ENCODE measurements at regions not wholly inside any gene's neighbourhood (a gene's known extent, or its start where the extent isn't known, plus 50 kb on each side); places are given as distances from the start of the nearest gene placed in this dataset.

DNA sequence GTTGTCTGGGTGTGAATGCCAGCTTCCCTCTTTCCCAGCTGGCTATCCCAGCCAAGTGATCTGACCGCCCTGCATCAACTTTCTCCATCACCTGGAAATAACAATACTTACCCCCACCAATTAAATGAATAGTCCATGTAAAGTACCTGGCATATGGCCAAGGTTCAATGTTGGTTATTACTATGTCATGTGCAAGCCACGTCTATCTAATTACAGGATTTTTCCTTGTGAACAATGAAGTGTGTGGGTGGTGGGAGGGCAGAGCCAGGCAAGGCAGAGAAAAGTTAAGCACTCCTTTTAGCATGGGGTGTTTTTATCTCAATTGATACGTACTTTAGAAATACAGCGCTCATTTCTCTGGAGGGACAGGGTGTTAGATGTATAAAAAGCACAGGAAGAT, 121.1 kb downstream of the NHLRC3 start:
- Mint-ChIP-seq H3K4me3 (ENCODE audit: unreplicated experiment) (no peak overlapping the region), H3K27me3 (ENCODE audit: unreplicated experiment) (no peaks in the 10 kb centered on the region), H3K4me1 (ENCODE audit: low read depth, unreplicated experiment) (no peaks in the 10 kb centered on the region), H3K36me3 (ENCODE audit: unreplicated experiment) (no peaks in the 10 kb centered on the region), H3K27ac (ENCODE audit: unreplicated experiment) (no peak overlapping the region), H3K9me3 (ENCODE audit: unreplicated experiment) (no peaks in the 10 kb centered on the region)
- no peak for DNase-seq
- TF ChIP-seq, protein P1, sequence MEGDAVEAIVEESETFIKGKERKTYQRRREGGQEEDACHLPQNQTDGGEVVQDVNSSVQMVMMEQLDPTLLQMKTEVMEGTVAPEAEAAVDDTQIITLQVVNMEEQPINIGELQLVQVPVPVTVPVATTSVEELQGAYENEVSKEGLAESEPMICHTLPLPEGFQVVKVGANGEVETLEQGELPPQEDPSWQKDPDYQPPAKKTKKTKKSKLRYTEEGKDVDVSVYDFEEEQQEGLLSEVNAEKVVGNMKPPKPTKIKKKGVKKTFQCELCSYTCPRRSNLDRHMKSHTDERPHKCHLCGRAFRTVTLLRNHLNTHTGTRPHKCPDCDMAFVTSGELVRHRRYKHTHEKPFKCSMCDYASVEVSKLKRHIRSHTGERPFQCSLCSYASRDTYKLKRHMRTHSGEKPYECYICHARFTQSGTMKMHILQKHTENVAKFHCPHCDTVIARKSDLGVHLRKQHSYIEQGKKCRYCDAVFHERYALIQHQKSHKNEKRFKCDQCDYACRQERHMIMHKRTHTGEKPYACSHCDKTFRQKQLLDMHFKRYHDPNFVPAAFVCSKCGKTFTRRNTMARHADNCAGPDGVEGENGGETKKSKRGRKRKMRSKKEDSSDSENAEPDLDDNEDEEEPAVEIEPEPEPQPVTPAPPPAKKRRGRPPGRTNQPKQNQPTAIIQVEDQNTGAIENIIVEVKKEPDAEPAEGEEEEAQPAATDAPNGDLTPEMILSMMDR (IDR thresholded peaks at IDR 0.05; ENCODE audit: partially characterized antibody, unreplicated experiment) = no peak

- no peak for DNase-seq
- no peak overlapping the region for H3K27ac Mint-ChIP-seq (ENCODE audit: unreplicated experiment)
- no peaks in the 10 kb centered on the region for H3K36me3 Mint-ChIP-seq (ENCODE audit: unreplicated experiment)
- H3K4me1 Mint-ChIP-seq (ENCODE audit: low read depth, unreplicated experiment) = no peaks in the 10 kb centered on the region
- no peak overlapping the region for H3K4me3 Mint-ChIP-seq (ENCODE audit: unreplicated experiment)
- no peaks in the 10 kb centered on the region for H3K27me3 Mint-ChIP-seq (ENCODE audit: unreplicated experiment)
- H3K9me3 Mint-ChIP-seq (ENCODE audit: unreplicated experiment) = no peaks in the 10 kb centered on the region
- TF ChIP-seq, protein P1 (IDR thresholded peaks at IDR 0.05; ENCODE audit: partially characterized antibody, unreplicated experiment) = no peak
These were observed 121.7 kb downstream of the NHLRC3 start for GRCh38 chr13:39159846-39160370.

DNA sequence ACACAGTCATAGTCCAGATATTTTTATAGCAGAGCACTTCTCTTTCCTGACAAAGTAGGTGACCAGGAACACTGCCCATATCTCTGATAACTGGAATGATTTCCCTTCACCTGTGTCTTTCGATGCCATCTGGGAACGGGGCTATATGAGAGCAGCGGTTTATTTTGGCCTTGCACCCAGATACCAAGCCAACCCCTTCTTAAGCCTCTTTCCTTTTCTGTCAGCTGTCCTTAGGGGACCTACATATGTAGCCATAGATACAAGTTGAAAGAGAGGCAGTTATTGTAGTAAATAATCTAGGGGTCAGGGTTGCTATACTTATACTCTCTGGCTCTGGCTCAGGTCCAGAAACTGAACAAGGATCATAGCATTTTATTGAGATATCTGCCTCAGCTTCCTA, 128.8 kb downstream of the NHLRC3 start:
- Mint-ChIP-seq H3K27ac (ENCODE audit: unreplicated experiment) (no peak overlapping the region), H3K27me3 (ENCODE audit: unreplicated experiment) (no peaks in the 10 kb centered on the region), H3K4me3 (ENCODE audit: unreplicated experiment) (no peak overlapping the region), H3K4me1 (ENCODE audit: low read depth, unreplicated experiment) (no peaks in the 10 kb centered on the region), H3K9me3 (ENCODE audit: unreplicated experiment) (no peaks in the 10 kb centered on the region), H3K36me3 (ENCODE audit: unreplicated experiment) (no peaks in the 10 kb centered on the region)
- no peak for DNase-seq
- TF ChIP-seq, protein P1 (IDR thresholded peaks at IDR 0.05; ENCODE audit: partially characterized antibody, unreplicated experiment) = no peak

DNA sequence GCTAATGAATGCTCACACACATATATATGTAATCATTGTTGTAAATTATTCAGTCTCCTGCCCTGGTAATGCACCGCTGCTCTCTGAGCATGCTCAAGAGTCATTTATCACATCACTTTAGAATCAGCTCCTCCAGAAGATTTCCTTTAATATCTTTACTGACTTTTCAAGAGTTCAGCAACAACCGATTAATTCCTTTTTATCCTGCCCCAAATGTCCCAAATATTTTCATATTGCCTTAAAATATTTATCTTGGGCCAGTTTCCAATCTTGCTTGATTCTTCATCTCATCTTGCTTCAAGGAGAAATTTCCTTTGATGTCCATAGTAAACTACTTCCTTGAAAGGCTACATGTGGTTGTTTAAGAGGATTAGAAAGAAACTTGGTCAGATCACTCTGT, 132.5 kb downstream of the NHLRC3 start:
- Mint-ChIP-seq H3K4me1 (ENCODE audit: low read depth, unreplicated experiment) (no peaks in the 10 kb centered on the region), H3K27ac (ENCODE audit: unreplicated experiment) (no peak overlapping the region), H3K36me3 (ENCODE audit: unreplicated experiment) (no peaks in the 10 kb centered on the region), H3K9me3 (ENCODE audit: unreplicated experiment) (no peaks in the 10 kb centered on the region), H3K27me3 (ENCODE audit: unreplicated experiment) (no peaks in the 10 kb centered on the region), H3K4me3 (ENCODE audit: unreplicated experiment) (no peak overlapping the region)
- TF ChIP-seq, protein P1 (IDR thresholded peaks at IDR 0.05; ENCODE audit: partially characterized antibody, unreplicated experiment) = no peak
- DNase-seq = no peak

GRCh38 chr13:39185326-39185725, 147.1 kb downstream of the NHLRC3 start:
- TF ChIP-seq, protein P1 (IDR thresholded peaks at IDR 0.05; ENCODE audit: partially characterized antibody, unreplicated experiment) = no peak
- no peak overlapping the region for H3K4me3 Mint-ChIP-seq (ENCODE audit: unreplicated experiment)
- no peak overlapping the region for H3K27ac Mint-ChIP-seq (ENCODE audit: unreplicated experiment)
- no peak for DNase-seq
- H3K36me3 Mint-ChIP-seq (ENCODE audit: unreplicated experiment) = no peaks in the 10 kb centered on the region
- no peaks in the 10 kb centered on the region for H3K4me1 Mint-ChIP-seq (ENCODE audit: low read depth, unreplicated experiment)
- H3K9me3 Mint-ChIP-seq (ENCODE audit: unreplicated experiment) = no peaks in the 10 kb centered on the region
- H3K27me3 Mint-ChIP-seq (ENCODE audit: unreplicated experiment) = peaks cover 2% of the 10 kb centered on the region
